Astrocyte of the spinal cord (primary cell): ENCODE measurements at regions not wholly inside any gene's neighbourhood (a gene's known extent, or its start where the extent isn't known, plus 50 kb on each side); places are given as distances from the start of the nearest gene placed in this dataset.

ENCODE experiments used
- DNase-seq: peaks from one replicate; pipeline ENCODE4 v3.0.0; 2011; ENCODE audit warnings: low read depth, low spot score
- H3K4me3 ChIP-seq: 2 replicates; pipeline ENCODE4 v1.5.1; 2011; ENCODE audit warnings: low read depth, mild to moderate bottlenecking, low read length, moderate library complexity
- CTCF ChIP-seq: IDR thresholded peaks from 2 replicates; pipeline ENCODE4 v1.5.1; 2012; ENCODE audit warnings: low read depth, mild to moderate bottlenecking, low read length, inconsistent platforms
- in situ Hi-C: cut with HindIII; loops from 2 replicates; pipeline ENCODE4 v1.10.0; 2017; ENCODE audit warnings: low sequenced_read_pairs

DNA sequence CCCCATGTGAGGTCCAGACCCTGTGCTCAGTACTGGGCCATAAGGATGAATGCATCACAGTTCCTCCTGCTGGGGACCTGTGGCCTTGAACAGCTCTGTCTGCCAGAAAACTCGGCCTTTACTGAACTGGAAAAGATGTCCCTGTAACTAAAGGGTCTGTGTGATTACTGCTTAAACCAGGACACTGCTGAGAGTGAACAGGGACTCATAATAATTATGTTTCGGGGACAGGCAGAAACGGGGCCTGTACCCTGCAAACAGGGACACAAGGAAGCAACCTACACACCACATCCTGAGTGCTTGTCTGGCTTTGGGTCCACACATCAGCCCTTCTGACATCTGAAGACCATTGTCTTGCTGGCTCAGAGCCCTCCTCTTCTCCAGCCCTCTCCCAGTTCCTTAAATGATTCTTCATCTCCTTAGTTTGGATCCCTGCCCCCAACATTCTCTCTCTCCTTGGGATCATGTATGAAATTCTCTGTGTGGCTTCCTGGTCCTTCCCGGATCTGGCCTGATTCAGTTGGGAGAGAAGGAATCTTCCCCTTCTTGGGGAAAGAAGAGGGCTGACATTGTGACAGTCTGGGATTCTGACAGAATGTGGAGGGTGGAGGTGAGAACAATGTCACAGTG lies 248.0 kb downstream of the MYCN start:
- no peak for TF ChIP-seq CTCF
- in situ Hi-C loops, result no loop called here
- DNase-seq, result no peak
- no peak overlapping the region for H3K4me3 ChIP-seq

- no peak overlapping the region for H3K4me3 ChIP-seq
- in situ Hi-C loops, result no loop called here
These were observed 247.1 kb downstream of the MYCN start for GRCh38 chr2:16187482-16187817.

GRCh38 chr2:16186661-16187481 lies 246.5 kb downstream of the MYCN start:
- in situ Hi-C loops, result no loop called here
- H3K4me3 ChIP-seq, result no peak overlapping the region
- no peak for TF ChIP-seq CTCF
- DNase-seq, result no peak

More at GRCh38 chr2:16187482-16187817, 247.1 kb downstream of the MYCN start:
- no peak for DNase-seq
- TF ChIP-seq CTCF, result no peak

DNA sequence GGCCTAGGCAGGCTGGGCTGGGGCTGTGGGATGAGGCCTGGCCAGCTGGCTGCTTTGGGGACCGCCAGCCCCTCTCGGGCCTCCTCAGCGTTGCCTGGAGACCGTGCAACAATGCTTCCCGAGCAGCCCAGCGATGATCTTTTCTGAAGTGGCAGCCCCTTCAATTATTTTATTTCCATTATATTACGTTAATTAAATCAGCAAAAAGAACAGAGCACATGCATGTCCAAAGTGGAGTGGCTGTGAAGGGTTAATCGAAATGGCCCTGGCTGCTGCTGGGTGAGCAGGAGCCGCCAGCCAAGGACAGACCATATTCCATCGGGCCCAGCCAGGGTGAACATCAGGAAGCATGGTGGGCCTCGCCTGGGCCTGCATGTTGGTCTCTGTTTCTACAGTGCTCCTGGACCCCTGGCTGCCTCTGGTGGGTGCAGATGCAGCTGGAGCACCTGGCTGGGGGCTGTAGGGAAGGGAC lies 245.5 kb downstream of the MYCN start:
- no peak for TF ChIP-seq CTCF
- no peak overlapping the region for H3K4me3 ChIP-seq
- in situ Hi-C loops, result no loop called here
- DNase-seq, result no peak

GRCh38 chr2:16184945-16185660 lies 244.8 kb downstream of the MYCN start:
- in situ Hi-C loops, result no loop called here
- no peak for DNase-seq

More at GRCh38 chr2:16184945-16185660, 244.8 kb downstream of the MYCN start:
- TF ChIP-seq CTCF, result no peak
- no peak overlapping the region for H3K4me3 ChIP-seq
